Tibial nerve (tissue), 3 donors: ENCODE measurements at regions not wholly inside any gene's neighbourhood (a gene's known extent, or its start where the extent isn't known, plus 50 kb on each side); places are given as distances from the start of the nearest gene placed in this dataset.

Experiments
- POLR2A ChIP-seq, 2 donors: fragments of 450-650 bp; IDR thresholded peaks; one replicate each; pipeline ENCODE4 v1.6.1; 2017; ENCODE audit warnings: antibody characterized with exemption in 2 of 2, mild to moderate bottlenecking in 2 of 2, moderate library complexity in 2 of 2
- TF ChIP-seq, protein P1 (sequence below), 5 experiments: fragments of 200-600 bp in 3 of 5; fragments of 450-650 bp in 2 of 5; sonication (generic) in 3 of 5; IDR thresholded peaks; one replicate each; pipeline ENCODE4 v1.5.1; 2016 to 2019; ENCODE audit warnings: antibody characterized with exemption in 5 of 5, mild to moderate bottlenecking in 3 of 5, moderate library complexity in 2 of 5

DNA sequence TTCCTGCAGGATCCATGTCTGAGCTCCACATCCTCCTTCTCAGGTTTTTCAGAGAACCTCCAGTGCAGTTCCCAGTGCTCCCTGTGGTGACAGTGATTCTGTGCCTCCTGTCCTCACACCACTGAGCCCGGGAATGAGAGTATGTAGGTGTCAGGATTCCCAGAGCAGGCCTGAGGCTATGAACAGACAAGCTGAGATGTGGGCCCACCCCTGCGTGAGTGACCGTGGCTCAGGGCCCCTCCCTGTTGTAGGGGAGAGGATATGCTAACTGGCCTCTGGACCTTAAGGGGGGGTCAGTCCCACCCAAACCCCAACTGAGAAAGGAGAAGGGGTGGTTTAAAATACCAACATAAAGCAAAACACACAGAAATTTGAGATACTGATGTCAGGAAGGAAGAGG lies 104.8 kb upstream of the RAB12 start:
- TF ChIP-seq, protein P1, sequence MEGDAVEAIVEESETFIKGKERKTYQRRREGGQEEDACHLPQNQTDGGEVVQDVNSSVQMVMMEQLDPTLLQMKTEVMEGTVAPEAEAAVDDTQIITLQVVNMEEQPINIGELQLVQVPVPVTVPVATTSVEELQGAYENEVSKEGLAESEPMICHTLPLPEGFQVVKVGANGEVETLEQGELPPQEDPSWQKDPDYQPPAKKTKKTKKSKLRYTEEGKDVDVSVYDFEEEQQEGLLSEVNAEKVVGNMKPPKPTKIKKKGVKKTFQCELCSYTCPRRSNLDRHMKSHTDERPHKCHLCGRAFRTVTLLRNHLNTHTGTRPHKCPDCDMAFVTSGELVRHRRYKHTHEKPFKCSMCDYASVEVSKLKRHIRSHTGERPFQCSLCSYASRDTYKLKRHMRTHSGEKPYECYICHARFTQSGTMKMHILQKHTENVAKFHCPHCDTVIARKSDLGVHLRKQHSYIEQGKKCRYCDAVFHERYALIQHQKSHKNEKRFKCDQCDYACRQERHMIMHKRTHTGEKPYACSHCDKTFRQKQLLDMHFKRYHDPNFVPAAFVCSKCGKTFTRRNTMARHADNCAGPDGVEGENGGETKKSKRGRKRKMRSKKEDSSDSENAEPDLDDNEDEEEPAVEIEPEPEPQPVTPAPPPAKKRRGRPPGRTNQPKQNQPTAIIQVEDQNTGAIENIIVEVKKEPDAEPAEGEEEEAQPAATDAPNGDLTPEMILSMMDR (IDR thresholded peaks at IDR 0.05), result no peak
- TF ChIP-seq POLR2A (IDR thresholded peaks at IDR 0.05), result no peak
